ENCODE measurements at regions not wholly inside any gene's neighbourhood (a gene's known extent, or its start where the extent isn't known, plus 50 kb on each side); places are given as distances from the start of the nearest gene placed in this dataset.

DNA sequence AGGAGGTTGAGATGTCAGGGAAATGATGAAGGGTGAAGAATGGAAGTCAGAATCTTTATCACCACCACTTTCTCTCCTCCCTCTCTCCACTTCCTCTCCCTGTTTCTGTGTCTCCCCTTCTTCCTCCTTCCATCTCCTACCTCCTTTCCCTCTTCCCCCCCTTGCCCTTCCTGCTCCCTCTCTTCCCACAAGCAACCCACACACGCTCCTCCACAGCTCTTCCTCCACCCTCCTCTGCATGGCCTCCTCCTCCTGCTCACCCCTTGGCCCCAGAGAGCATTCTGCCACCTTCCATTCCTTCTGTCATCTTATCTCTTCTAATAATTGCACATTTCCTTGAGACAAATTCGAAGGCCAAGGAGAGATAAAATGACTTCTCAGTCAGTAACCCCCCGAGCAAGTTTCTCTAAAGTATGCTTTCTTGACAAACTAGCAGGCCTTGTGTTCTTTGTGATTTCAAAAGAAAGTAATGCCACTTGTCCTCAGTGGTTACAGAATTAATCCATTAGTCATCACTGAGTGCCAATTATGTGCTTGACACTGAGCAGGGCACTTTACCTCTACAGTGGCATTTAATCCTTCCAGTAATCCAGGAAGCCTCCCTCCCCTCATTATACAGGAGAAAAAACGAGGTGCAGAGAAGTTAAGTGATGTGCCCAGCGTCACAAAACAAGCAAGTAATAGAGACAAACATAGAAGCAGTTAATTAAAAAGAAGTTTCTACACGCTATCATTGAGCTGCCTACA lies 72.3 kb upstream of the CCL1 start:
- TF ChIP-seq EZH2 (IDR thresholded peaks at IDR 0.05; ENCODE audit: low read length, unreplicated experiment): no peak
- TF ChIP-seq, protein P1, sequence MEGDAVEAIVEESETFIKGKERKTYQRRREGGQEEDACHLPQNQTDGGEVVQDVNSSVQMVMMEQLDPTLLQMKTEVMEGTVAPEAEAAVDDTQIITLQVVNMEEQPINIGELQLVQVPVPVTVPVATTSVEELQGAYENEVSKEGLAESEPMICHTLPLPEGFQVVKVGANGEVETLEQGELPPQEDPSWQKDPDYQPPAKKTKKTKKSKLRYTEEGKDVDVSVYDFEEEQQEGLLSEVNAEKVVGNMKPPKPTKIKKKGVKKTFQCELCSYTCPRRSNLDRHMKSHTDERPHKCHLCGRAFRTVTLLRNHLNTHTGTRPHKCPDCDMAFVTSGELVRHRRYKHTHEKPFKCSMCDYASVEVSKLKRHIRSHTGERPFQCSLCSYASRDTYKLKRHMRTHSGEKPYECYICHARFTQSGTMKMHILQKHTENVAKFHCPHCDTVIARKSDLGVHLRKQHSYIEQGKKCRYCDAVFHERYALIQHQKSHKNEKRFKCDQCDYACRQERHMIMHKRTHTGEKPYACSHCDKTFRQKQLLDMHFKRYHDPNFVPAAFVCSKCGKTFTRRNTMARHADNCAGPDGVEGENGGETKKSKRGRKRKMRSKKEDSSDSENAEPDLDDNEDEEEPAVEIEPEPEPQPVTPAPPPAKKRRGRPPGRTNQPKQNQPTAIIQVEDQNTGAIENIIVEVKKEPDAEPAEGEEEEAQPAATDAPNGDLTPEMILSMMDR (conservative IDR thresholded peaks at IDR 0.05; ENCODE audit: low read depth, low read length): no peak
- TF ChIP-seq EZH2phosphoT487 (IDR thresholded peaks at IDR 0.05; ENCODE audit: borderline replicate concordance, low read length): no peak

Measured in PC-3 (cell line).